HEK293 (cell line): ENCODE measurements at regions not wholly inside any gene's neighbourhood (a gene's known extent, or its start where the extent isn't known, plus 50 kb on each side); places are given as distances from the start of the nearest gene placed in this dataset.

Experiments
- CTCF ChIA-PET: fragments of 350-600 bp; formaldehyde crosslinking; extraction: SDS; loops from one replicate; lab custom pipeline; 2021; ENCODE audit warnings: antibody characterized with exemption; lab: Yijun Ruan, JAX
- POLR2A ChIA-PET: fragments of 300-600 bp; formaldehyde crosslinking; extraction: SDS; loops from one replicate; lab custom pipeline; 2020; ENCODE audit warnings: antibody characterized with exemption, inconsistent platforms; lab: Yijun Ruan, JAX
- H3K27ac ChIP-seq: fragments of 200-500 bp; sonication (Bioruptor generic); 2 replicates; pipeline ENCODE4 v1.5.1; 2014; ENCODE audit warnings: low read depth, low read length, control low read depth, inconsistent platforms; ENCODE audit errors: extremely low read depth
- H3K36me3 ChIP-seq, 2 experiments: fragments of 200-500 bp in 1 of 2; sonication (Bioruptor generic) in 1 of 2; 1 replicate in 1 of 2; 2 replicates in 1 of 2; pipeline ENCODE4 v1.5.1; 2014 to 2017; ENCODE audit warnings: inconsistent platforms in 2 of 2, low read length in 2 of 2; ENCODE audit not compliant: control insufficient read depth in 2 of 2, insufficient read depth in 1 of 2
- H3K4me1 ChIP-seq: fragments of 200-500 bp; sonication (Bioruptor generic); 2 replicates; pipeline ENCODE4 v1.5.1; 2014; ENCODE audit warnings: mild to moderate bottlenecking, low read length, inconsistent platforms; ENCODE audit not compliant: control insufficient read depth, insufficient read depth
- H3K4me3 ChIP-seq: 2 replicates; pipeline ENCODE4 v1.5.1; 2011; ENCODE audit warnings: low read depth, mild to moderate bottlenecking, control low read depth, low read length, moderate library complexity
- H3K9me3 ChIP-seq: fragments of 200-500 bp; sonication (Bioruptor generic); 2 replicates; pipeline ENCODE4 v1.5.1; 2014; ENCODE audit warnings: low read depth, low read length, inconsistent platforms; ENCODE audit not compliant: control insufficient read depth, insufficient read depth
- KLF1 ChIP-seq: fragments of 450-650 bp; formaldehyde crosslinking; IDR thresholded peaks from 2 replicates; pipeline ENCODE4 v1.5.1; 2016; ENCODE audit warnings: missing biosample characterization, missing genetic modification characterization
- PATZ1 ChIP-seq: fragments of 450-650 bp; formaldehyde crosslinking; IDR thresholded peaks from 2 replicates; pipeline ENCODE4 v1.5.1; 2016; ENCODE audit warnings: missing biosample characterization, missing genetic modification characterization
- PRDM2 ChIP-seq: fragments of 450-650 bp; formaldehyde crosslinking; IDR thresholded peaks from 2 replicates; pipeline ENCODE4 v1.5.1; 2016; ENCODE audit warnings: missing biosample characterization, missing genetic modification characterization, borderline replicate concordance
- SP7 ChIP-seq: fragments of 450-650 bp; formaldehyde crosslinking; IDR thresholded peaks from 2 replicates; pipeline ENCODE4 v1.5.1; 2016; ENCODE audit warnings: missing biosample characterization, missing genetic modification characterization
- TCF7L2 ChIP-seq: IDR thresholded peaks from 2 replicates; pipeline ENCODE4 v1.6.1; 2011; ENCODE audit warnings: low read depth, mild to moderate bottlenecking, inconsistent platforms, low read length, moderate library complexity, borderline replicate concordance
- ZBTB20 ChIP-seq: fragments of 450-650 bp; formaldehyde crosslinking; IDR thresholded peaks from 2 replicates; pipeline ENCODE4 v1.5.1; 2016; ENCODE audit warnings: missing biosample characterization, missing genetic modification characterization
- ZFHX2 ChIP-seq: fragments of 450-650 bp; formaldehyde crosslinking; conservative IDR thresholded peaks from 2 replicates; pipeline ENCODE4 v1.5.1; 2016; ENCODE audit warnings: missing biosample characterization, missing genetic modification characterization
- ZFP37 ChIP-seq: fragments of 450-650 bp; formaldehyde crosslinking; IDR thresholded peaks from 2 replicates; pipeline ENCODE4 v1.5.1; 2016; ENCODE audit warnings: missing biosample characterization, missing genetic modification characterization
- ZNF148 ChIP-seq: fragments of 450-650 bp; formaldehyde crosslinking; IDR thresholded peaks from 2 replicates; pipeline ENCODE4 v1.5.0; 2017; ENCODE audit warnings: missing biosample characterization, missing genetic modification characterization, borderline replicate concordance
- ZNF155 ChIP-seq: fragments of 450-650 bp; formaldehyde crosslinking; IDR thresholded peaks from 2 replicates; pipeline ENCODE4 v1.5.1; 2016; ENCODE audit warnings: missing biosample characterization, missing genetic modification characterization
- ZNF174 ChIP-seq: fragments of 450-650 bp; formaldehyde crosslinking; IDR thresholded peaks from 2 replicates; pipeline ENCODE4 v1.5.0; 2017; ENCODE audit warnings: missing biosample characterization, mild to moderate bottlenecking, missing genetic modification characterization
- ZNF175 ChIP-seq: fragments of 450-650 bp; formaldehyde crosslinking; IDR thresholded peaks from 2 replicates; pipeline ENCODE4 v1.5.1; 2016; ENCODE audit warnings: missing biosample characterization, missing genetic modification characterization
- ZNF184 ChIP-seq: fragments of 450-650 bp; IDR thresholded peaks from 2 replicates; pipeline ENCODE4 v1.5.1; 2018; ENCODE audit warnings: missing biosample characterization, mild to moderate bottlenecking, missing genetic modification characterization
- ZNF211 ChIP-seq: fragments of 450-650 bp; formaldehyde crosslinking; IDR thresholded peaks from 2 replicates; pipeline ENCODE4 v1.5.1; 2016; ENCODE audit warnings: low read depth, missing biosample characterization, missing genetic modification characterization
- ZNF274 ChIP-seq, 2 experiments: fragments of 200-500 bp in 1 of 2; fragments of 450-650 bp in 1 of 2; sonication (Bioruptor generic) in 1 of 2; formaldehyde crosslinking in 1 of 2; IDR thresholded peaks; 2 replicates each; pipeline versions ENCODE4 v1.5.1 to v1.6.1; 2014 to 2016; ENCODE audit warnings: borderline replicate concordance in 1 of 2, inconsistent platforms in 1 of 2, low read length in 1 of 2, missing biosample characterization in 1 of 2, missing genetic modification characterization in 1 of 2
- ZNF398 ChIP-seq: fragments of 450-650 bp; formaldehyde crosslinking; IDR thresholded peaks from 2 replicates; pipeline ENCODE4 v1.5.1; 2017; ENCODE audit warnings: missing biosample characterization, missing genetic modification characterization
- ZNF513 ChIP-seq: fragments of 450-650 bp; IDR thresholded peaks from 2 replicates; pipeline ENCODE4 v1.5.1; 2018; ENCODE audit warnings: missing biosample characterization, missing genetic modification characterization
- ZNF530 ChIP-seq: fragments of 450-650 bp; formaldehyde crosslinking; IDR thresholded peaks from 2 replicates; pipeline ENCODE4 v1.5.1; 2016; ENCODE audit warnings: low read depth, missing biosample characterization, missing genetic modification characterization
- ZNF610 ChIP-seq: fragments of 450-650 bp; formaldehyde crosslinking; IDR thresholded peaks from 2 replicates; pipeline ENCODE4 v1.5.1; 2016; ENCODE audit warnings: missing biosample characterization, missing genetic modification characterization, borderline replicate concordance
- ZNF629 ChIP-seq: fragments of 450-650 bp; formaldehyde crosslinking; IDR thresholded peaks from 2 replicates; pipeline ENCODE4 v1.5.1; 2017; ENCODE audit warnings: missing biosample characterization, missing genetic modification characterization
- ZNF664 ChIP-seq: fragments of 450-650 bp; formaldehyde crosslinking; IDR thresholded peaks from 2 replicates; pipeline ENCODE4 v1.5.1; 2016; ENCODE audit warnings: missing biosample characterization, missing genetic modification characterization
- ZSCAN30 ChIP-seq: fragments of 450-650 bp; IDR thresholded peaks from 2 replicates; pipeline ENCODE4 v1.5.1; 2018; ENCODE audit warnings: missing biosample characterization, mild to moderate bottlenecking, missing genetic modification characterization, moderate library complexity

GRCh38 chr18:39594206-39594605 lies 2028.6 kb upstream of the CELF4 start (continued):
- TF ChIP-seq ZNF513 (tag by site-specific recombination), result no peak
- TF ChIP-seq ZNF274 (IDR thresholded peaks at IDR 0.05; ENCODE audit: low read length), result no peak
- no peak for TF ChIP-seq ZNF274 (tag by site-specific recombination; IDR thresholded peaks at IDR 0.05; ENCODE audit: borderline replicate concordance)
- TF ChIP-seq ZNF155, result no peak
- no peak for TF ChIP-seq PATZ1
- TF ChIP-seq ZBTB20 (tag by site-specific recombination), result no peak
- TF ChIP-seq ZNF398 (tag by site-specific recombination), result no peak
- no peak for TF ChIP-seq ZNF174 (tag by site-specific recombination)
- no peak for TF ChIP-seq ZSCAN30 (tag by site-specific recombination)
- TF ChIP-seq ZFP37 (tag by site-specific recombination), result no peak
- no peak for TF ChIP-seq ZNF530 (tag by site-specific recombination)
- no peak for TF ChIP-seq ZFHX2
- TF ChIP-seq KLF1 (tag by site-specific recombination), result no peak
- TF ChIP-seq ZNF664, result no peak
- TF ChIP-seq ZNF629 (tag by site-specific recombination), result no peak
- no peak for TF ChIP-seq ZNF148 (tag by site-specific recombination)
- no peak for TF ChIP-seq ZNF211 (tag by site-specific recombination)

GRCh38 chr18:39591649-39592048 lies 2026.1 kb upstream of the CELF4 start:
- Histone ChIP-seq H3K4me1 (no peaks in the 10 kb centered on the region), H3K36me3 (peaks cover 0 to 4% of the 10 kb centered on the region in 2 experiments; a peak in 1 of 3 replicates), H3K27ac (no peak overlapping the region), H3K4me3 (no peak overlapping the region), H3K9me3 (no peaks in the 10 kb centered on the region)
- POLR2A ChIA-PET, result no interaction called here
- CTCF ChIA-PET, result no interaction called here
- no peak for TF ChIP-seq ZFHX2
- TF ChIP-seq PRDM2 (tag by site-specific recombination), result no peak
- no peak for TF ChIP-seq ZNF184 (tag by site-specific recombination)
- TF ChIP-seq SP7, result no peak
- TF ChIP-seq TCF7L2, result no peak
- no peak for TF ChIP-seq ZNF610 (tag by site-specific recombination)
- TF ChIP-seq ZNF175 (tag by site-specific recombination), result no peak
